HAP-1 (cell line): ENCODE measurements at regions not wholly inside any gene's neighbourhood (a gene's known extent, or its start where the extent isn't known, plus 50 kb on each side); places are given as distances from the start of the nearest gene placed in this dataset.

Experiments used
- DNase-seq, 2 experiments: peaks; one replicate each; pipeline ENCODE4 v3.0.0-alpha.2; 2016 to 2020; ENCODE audit warnings: low spot score in 2 of 2
- H3K27me3 ChIP-seq: fragments of 250-450 bp; sonication (Bioruptor Pico); 2 replicates; pipeline ENCODE4 v1.5.1; 2020; ENCODE audit warnings: low read depth, mild to moderate bottlenecking, moderate library complexity
- H3K36me3 ChIP-seq: fragments of 250-450 bp; sonication (Bioruptor Pico); replicated peaks from 2 replicates; pipeline ENCODE4 v1.5.1; 2020; ENCODE audit warnings: mild to moderate bottlenecking
- H3K4me1 ChIP-seq: fragments of 250-450 bp; sonication (Bioruptor Pico); 2 replicates; pipeline ENCODE4 v1.5.1; 2020; ENCODE audit warnings: mild to moderate bottlenecking
- H3K4me3 ChIP-seq: fragments of 250-450 bp; sonication (Bioruptor Pico); 2 replicates; pipeline ENCODE4 v1.5.1; 2020; ENCODE audit warnings: mild to moderate bottlenecking, moderate library complexity
- H3K9me3 ChIP-seq: fragments of 250-450 bp; sonication (Bioruptor Pico); 2 replicates; pipeline ENCODE4 v1.5.1; 2020; ENCODE audit warnings: mild to moderate bottlenecking, moderate library complexity
- in situ Hi-C: fragments of 300-500 bp; cut with MboI; formaldehyde crosslinking; loops from 3 replicates; pipeline ENCODE4 v1.14.3; 2020; ENCODE audit warnings: low sequenced_read_pairs, inconsistent platforms, mixed read lengths

DNA sequence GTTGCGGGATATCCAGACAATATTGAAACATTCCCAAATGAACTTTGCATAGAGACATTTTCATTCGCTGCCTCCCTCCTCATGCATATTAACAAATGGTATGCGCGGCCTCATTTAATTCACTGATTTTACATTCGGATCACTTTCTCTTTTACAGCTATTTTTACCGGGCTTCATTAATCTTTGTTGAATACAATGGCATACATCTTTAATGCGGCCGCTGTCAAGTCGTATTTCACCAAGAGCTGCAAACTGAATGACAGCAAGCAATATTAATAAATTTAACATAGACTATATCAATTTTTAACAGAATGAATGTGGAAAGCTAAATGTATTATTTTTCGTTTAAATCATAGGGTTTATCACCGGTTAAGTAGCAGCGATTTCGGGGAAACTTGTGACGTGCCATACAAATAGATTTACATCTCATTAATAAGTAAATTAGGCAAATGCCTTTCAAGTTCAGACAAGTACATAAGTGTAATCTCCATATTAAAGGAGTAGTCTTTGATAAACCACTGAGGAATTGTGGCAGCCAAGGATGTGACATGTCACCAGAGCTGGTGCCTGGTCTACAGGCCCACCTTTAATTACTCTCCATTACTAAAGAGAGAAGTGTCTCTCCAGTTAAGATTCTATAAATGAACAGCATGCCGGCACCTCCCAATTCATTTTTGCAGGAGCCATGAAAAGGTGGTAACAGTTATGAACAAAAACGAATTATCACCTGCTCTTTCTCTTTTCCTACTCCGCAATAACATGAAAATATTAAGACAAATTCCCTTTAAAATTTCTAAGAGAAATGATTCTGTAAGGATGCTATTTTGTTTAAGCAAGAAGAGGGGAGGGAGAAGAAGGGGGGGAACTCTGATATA, 568.9 kb upstream of the MKI67 start:
- Histone ChIP-seq H3K4me1 (no peaks in the 10 kb centered on the region), H3K9me3 (no peaks in the 10 kb centered on the region), H3K27me3 (no peaks in the 10 kb centered on the region), H3K4me3 (no peak overlapping the region), H3K36me3 (no peaks in the 10 kb centered on the region)
- in situ Hi-C loops = no loop called here
- DNase-seq = no peak

DNA sequence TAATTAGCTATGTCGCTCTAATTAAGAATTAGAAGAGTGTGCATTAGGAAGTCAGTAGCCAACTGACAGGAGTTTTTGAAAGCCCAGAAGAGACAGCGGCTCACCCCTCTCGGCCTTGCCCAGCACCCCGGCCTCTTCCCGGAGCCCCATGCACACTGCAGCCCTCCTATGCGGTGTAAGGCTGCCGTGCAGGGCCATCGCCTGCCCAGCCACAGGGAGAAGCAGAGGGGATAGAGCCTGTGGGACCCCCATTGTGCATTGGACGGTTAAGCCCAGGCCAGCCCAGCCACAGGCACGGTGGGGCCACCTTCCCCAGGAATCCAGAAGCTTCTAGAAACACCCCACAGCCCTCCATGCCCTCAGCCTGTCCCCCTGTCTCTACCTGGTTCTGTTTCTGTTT, 569.7 kb upstream of the MKI67 start:
- Histone ChIP-seq H3K36me3 (no peaks in the 10 kb centered on the region), H3K27me3 (no peaks in the 10 kb centered on the region), H3K4me3 (no peak overlapping the region), H3K9me3 (no peaks in the 10 kb centered on the region), H3K4me1 (no peaks in the 10 kb centered on the region)
- in situ Hi-C loops = no loop called here
- no peak for DNase-seq

DNA sequence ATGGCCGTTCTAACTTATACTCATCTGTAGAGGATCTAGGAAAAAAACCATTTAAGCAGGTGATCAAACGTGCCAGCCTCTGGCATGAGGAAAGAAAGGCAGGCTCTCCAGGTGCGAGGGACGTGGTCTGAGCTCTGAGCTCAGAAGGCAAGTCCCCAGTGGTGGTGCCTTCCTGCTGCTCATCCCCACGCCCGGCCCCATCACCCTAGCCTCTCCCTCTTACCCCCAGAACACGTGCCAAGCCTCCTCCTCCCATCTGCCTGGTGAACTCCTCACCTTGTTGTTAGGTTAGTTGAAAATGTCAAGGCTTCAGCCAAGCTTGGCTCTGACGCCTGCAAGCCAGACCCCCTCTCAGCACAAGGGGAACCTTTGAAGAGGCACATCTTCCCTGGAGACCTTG, 571.2 kb upstream of the MKI67 start:
- no peaks in the 10 kb centered on the region for H3K36me3 ChIP-seq
- no peak overlapping the region for H3K4me3 ChIP-seq
- no peaks in the 10 kb centered on the region for H3K4me1 ChIP-seq
- in situ Hi-C loops = no loop called here
- no peak for DNase-seq
- H3K9me3 ChIP-seq = no peaks in the 10 kb centered on the region
- H3K27me3 ChIP-seq = no peaks in the 10 kb centered on the region

DNA sequence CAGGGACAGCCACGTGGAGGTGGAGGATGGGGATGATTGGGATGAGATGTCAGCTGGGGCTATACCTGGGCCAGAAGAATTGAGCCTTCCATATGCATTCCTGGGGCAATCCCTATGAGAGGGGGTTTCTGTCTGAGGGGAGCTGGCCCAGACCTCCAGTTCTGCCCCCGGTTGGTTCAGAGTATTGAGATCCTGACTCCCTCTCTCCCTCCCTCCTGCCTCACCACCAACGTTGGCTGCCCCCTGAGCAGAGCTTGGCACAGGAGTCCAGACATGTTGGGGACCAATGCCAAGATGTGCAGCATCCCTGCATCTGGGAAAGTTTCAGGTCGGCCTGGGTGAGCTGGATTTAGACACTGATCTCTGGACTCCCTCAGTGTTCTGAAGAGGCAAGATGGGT, 575.2 kb upstream of the MKI67 start:
- no peak overlapping the region for H3K4me3 ChIP-seq
- in situ Hi-C loops = no loop called here
- no peaks in the 10 kb centered on the region for H3K27me3 ChIP-seq
- no peaks in the 10 kb centered on the region for H3K36me3 ChIP-seq
- H3K9me3 ChIP-seq = no peaks in the 10 kb centered on the region
- DNase-seq = no peak
- H3K4me1 ChIP-seq = no peaks in the 10 kb centered on the region

DNA sequence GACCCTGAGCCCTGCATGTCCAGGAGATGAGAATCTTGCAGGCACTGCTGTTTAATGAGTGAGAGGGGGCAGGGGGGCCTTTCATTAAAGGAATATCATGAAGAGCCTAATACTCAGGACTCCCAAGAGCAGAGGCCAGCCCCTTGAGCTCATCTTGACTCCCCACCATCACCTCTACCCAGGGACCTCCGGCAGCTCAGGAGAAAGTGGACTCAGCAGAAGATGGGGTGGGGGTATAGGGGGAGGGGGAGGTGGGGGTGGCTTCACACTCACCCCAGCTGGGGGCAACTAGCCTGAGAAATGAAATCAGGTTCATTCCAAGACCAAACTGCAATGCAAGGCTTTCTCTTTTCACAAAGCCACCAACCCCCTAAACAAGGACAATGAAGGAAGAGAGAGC, 575.6 kb upstream of the MKI67 start:
- H3K4me3 ChIP-seq = no peak overlapping the region
- in situ Hi-C loops = no loop called here

DNA sequence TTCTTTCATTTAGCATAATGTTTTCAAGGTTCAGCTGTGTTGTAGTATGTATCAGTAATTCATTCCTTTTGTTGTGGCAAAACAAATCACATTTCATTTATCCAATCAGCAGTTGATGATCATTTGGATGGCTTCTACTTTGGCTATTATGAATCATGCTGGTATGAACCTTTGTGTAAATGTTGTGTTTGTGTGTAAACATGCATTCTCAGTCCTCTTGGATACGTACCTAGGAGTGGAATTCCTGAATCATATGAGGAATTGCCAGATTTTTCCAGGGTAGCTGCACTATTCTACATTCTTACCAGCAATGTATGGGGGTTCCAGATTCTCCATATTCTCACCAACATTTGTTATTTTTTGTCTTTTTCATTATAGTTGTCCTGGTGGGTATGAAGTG, 578.5 kb upstream of the MKI67 start:
- no peak for DNase-seq
- Histone ChIP-seq H3K9me3 (no peaks in the 10 kb centered on the region), H3K4me3 (no peak overlapping the region), H3K36me3 (no peaks in the 10 kb centered on the region), H3K4me1 (no peaks in the 10 kb centered on the region), H3K27me3 (no peaks in the 10 kb centered on the region)
- in situ Hi-C loops = no loop called here

More for the DNA sequence above, 575.6 kb upstream of the MKI67 start:
- no peaks in the 10 kb centered on the region for H3K4me1 ChIP-seq
- no peak for DNase-seq
- no peaks in the 10 kb centered on the region for H3K36me3 ChIP-seq
- no peaks in the 10 kb centered on the region for H3K9me3 ChIP-seq
- H3K27me3 ChIP-seq = no peaks in the 10 kb centered on the region

DNA sequence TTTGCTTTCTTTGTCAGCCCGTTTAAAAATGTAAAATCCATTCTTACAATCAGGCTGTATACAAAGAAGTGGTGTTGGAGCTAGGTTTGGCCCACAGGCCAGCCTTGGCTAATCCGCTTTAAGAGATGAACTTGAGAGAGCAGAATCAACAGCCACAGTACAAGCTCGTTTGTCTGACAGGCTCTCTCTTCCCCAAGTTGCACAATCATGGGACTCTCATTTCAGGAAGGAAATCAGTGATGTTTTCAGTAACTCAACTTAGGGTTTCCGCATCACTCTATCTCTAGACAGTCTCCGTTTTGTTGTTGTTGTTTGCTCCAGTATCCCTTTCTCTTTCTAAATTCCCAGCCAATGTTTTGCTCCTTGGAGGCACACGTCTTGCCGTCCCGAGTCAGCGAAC, 582.0 kb upstream of the MKI67 start:
- Histone ChIP-seq H3K4me1 (no peaks in the 10 kb centered on the region), H3K36me3 (no peaks in the 10 kb centered on the region), H3K27me3 (no peaks in the 10 kb centered on the region), H3K4me3 (no peak overlapping the region), H3K9me3 (no peaks in the 10 kb centered on the region)
- no peak for DNase-seq
- in situ Hi-C loops = no loop called here

DNA sequence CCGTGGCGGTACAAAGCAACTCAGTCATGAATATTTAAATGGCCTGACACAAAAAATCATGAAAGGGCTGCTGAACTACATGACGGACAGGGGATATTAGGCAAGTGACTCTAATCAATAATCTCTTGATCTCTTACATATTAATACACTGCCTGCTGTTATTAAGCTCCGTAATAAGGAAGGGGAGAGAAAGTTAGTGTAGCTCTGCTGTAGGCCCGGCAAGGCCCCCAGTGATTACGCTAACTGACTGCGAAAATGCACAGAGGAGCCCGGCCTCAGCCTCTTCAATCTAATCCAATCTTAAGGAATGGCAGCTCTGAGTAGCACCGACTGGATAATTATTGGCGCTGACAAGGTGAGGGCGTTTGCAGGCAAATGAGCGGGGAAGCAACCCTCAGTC, 583.5 kb upstream of the MKI67 start:
- no peak for DNase-seq
- Histone ChIP-seq H3K27me3 (no peaks in the 10 kb centered on the region), H3K4me3 (no peak overlapping the region), H3K36me3 (no peaks in the 10 kb centered on the region), H3K4me1 (no peaks in the 10 kb centered on the region), H3K9me3 (no peaks in the 10 kb centered on the region)
- in situ Hi-C loops = no loop called here

DNA sequence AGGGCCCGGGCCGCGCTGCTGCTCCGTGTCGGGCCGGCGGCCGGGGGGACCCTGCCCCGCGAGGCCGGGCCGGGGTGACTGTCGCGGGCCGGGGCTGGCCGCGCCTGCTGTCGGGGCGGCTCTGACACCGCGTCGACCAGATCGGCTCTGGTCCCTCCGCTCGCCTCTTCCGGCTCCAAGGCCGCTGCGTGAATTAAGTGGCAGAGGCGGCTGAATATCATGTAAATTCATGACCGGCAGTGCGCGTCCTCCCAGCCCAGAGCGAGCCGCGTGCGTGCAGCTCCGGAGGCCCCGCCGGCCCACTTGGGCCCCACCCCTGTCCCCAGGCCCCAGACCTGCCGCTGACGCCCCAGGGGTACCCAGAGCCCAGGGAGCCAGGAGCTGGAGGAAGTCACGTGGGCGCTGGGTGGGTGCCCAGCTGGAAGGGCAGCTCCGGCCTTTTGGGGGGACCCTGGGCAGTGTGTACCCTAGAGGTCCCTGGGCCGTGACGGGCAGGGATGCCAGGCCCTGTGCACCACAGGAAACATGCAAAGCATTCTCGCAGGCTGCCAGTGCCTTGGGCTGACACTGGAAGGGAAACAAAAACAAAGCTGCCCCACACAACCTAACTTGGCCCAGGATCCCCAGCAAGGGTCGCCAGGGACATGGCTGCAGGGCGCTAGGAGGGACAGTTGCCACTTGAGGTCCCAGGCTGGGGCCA, 584.0 kb upstream of the MKI67 start:
- in situ Hi-C loops = no loop called here
- DNase-seq = no peak
- H3K9me3 ChIP-seq = no peaks in the 10 kb centered on the region
- no peak overlapping the region for H3K4me3 ChIP-seq
- H3K4me1 ChIP-seq = no peaks in the 10 kb centered on the region
- H3K27me3 ChIP-seq = no peaks in the 10 kb centered on the region
- H3K36me3 ChIP-seq = no peaks in the 10 kb centered on the region

DNA sequence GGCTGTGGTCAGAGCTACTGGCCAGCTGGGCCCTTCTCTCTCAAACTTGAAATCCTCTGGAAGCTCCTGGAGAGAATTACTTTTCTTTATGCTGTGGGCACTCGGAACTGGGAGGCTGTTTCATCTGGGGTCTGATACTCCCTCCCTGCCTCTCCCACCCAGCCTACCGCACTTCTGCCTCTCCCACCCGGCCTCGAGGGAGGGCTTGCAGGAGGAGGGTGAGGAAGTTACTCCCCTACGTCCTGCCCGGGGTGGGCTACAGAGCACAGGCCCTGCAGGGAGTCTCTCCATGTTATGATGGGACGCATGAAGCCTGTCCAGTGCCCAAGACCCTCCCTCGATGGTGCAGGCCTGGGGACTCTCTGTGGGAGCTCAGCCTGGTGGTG, 584.6 kb upstream of the MKI67 start:
- no peak overlapping the region for H3K4me3 ChIP-seq
- no peaks in the 10 kb centered on the region for H3K27me3 ChIP-seq
- in situ Hi-C loops = no loop called here
- H3K4me1 ChIP-seq = no peaks in the 10 kb centered on the region
- no peak for DNase-seq
- no peaks in the 10 kb centered on the region for H3K9me3 ChIP-seq
- no peaks in the 10 kb centered on the region for H3K36me3 ChIP-seq

DNA sequence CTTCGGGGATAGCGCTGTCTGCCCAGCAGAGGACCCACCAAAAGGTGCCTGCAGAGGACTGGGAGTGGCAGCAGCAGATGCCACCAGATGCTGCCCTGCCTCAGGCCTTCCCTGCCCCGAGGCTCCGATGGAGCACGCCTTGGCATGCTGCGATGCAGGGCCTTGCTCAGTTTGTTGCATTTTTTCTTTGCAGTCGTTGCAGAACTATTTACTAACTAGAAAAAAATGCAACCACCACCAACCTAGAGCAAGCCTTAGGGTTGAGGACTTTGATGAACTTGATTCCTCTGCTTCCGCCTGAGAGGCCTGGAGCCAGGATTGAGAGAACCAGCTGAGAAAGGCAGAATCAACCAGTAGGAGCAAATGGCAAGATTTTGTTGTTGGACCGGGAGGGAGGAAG, 585.6 kb upstream of the MKI67 start:
- DNase-seq = no peak
- Histone ChIP-seq H3K4me3 (no peak overlapping the region), H3K27me3 (no peaks in the 10 kb centered on the region), H3K36me3 (no peaks in the 10 kb centered on the region), H3K4me1 (no peaks in the 10 kb centered on the region), H3K9me3 (no peaks in the 10 kb centered on the region)
- in situ Hi-C loops = no loop called here

DNA sequence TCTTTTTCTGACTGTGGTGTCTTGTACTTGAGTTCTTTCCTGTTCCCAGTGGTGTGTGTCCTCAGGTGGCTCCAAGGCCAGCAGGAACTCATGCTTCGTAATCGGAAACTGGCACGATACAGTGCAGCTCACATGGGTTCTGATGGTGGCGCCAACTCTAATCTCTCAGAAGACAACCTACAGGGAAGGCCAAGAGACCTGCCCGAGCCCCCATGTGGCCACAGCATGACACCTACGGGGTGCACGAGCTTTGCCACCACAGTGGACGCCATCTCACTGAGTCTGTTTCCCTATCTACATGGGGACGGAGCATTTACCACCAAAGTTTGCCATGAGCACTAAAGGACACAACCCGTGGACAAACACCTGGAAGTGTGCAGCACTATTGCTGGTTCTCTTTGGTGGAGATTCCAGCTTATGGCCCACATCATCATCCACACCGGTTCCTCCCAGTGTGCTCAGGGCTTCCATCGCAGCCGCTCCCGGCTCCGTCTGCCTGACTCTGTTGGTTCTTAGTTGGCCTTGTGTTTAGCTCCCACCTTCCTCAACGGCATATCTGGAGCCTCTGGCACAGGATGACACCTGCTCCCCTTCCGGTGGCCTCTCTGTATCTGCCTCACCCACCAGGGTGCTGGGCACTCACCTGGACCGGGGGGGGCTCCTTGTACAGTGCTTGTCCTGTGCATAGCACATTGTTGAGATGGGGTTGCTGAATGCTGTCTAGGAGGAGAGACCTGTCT, 586.6 kb upstream of the MKI67 start:
- in situ Hi-C loops = no loop called here
- Histone ChIP-seq H3K36me3 (no peaks in the 10 kb centered on the region), H3K4me1 (no peaks in the 10 kb centered on the region), H3K4me3 (no peak overlapping the region), H3K27me3 (no peaks in the 10 kb centered on the region), H3K9me3 (no peaks in the 10 kb centered on the region)
- no peak for DNase-seq

DNA sequence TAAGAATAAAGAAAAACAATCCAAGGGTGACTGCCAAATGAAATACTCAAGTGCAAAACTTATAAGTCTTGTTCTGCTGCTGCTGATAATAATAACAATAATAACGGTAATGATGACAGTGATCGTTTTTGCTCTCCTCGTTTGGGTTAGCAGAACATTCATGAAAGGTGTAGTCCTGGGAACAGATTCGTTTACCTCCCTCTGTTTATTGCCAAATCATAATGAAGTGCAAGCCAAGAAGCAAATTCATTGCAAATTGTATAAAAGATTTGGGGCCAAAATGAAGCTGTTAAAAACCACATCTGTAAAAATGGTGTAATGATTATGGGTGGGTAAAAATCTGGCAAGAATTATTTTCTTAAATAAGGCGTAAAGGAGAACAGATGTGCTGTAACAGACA, 587.2 kb upstream of the MKI67 start:
- Histone ChIP-seq H3K4me3 (no peak overlapping the region), H3K36me3 (no peaks in the 10 kb centered on the region), H3K27me3 (no peaks in the 10 kb centered on the region), H3K4me1 (no peaks in the 10 kb centered on the region), H3K9me3 (no peaks in the 10 kb centered on the region)
- in situ Hi-C loops = no loop called here
- DNase-seq = no peak
